Chondrocyte (in vitro differentiated cells): ENCODE measurements at regions not wholly inside any gene's neighbourhood (a gene's known extent, or its start where the extent isn't known, plus 50 kb on each side); places are given as distances from the start of the nearest gene placed in this dataset.

Experiments used
- DNase-seq: peaks from one replicate; pipeline ENCODE4 v3.0.0; 2021; ENCODE audit warnings: mixed read lengths, low spot score
- H3K27ac Mint-ChIP-seq: one replicate; pipeline ENCODE4 v1.8.0; 2021; ENCODE audit warnings: mild to moderate bottlenecking, moderate library complexity, mixed read lengths; ENCODE audit not compliant: unreplicated experiment
- H3K27me3 Mint-ChIP-seq: 2 replicates; pipeline ENCODE4 v1.8.0; 2021; ENCODE audit warnings: low read depth, mixed read lengths
- H3K36me3 Mint-ChIP-seq: 2 replicates; pipeline ENCODE4 v1.8.0; 2021; ENCODE audit warnings: low read depth, mixed read lengths
- H3K4me1 Mint-ChIP-seq: 2 replicates; pipeline ENCODE4 v1.8.0; 2021; ENCODE audit warnings: low read depth, mild to moderate bottlenecking, mixed read lengths
- H3K4me3 Mint-ChIP-seq: one replicate; pipeline ENCODE4 v1.8.0; 2021; ENCODE audit warnings: mild to moderate bottlenecking, moderate library complexity, mixed read lengths; ENCODE audit not compliant: unreplicated experiment
- H3K9me3 Mint-ChIP-seq: 2 replicates; pipeline ENCODE4 v1.8.0; 2021; ENCODE audit warnings: low read depth, mixed read lengths
- CTCF ChIP-seq: fragments of 200-600 bp; sonication (generic); IDR thresholded peaks from 2 replicates; pipeline ENCODE4 v1.5.0; 2021; ENCODE audit warnings: antibody characterized with exemption, mild to moderate bottlenecking, moderate library complexity

- DNase-seq = no peak
- peaks cover 15% of the 10 kb centered on the region for H3K9me3 Mint-ChIP-seq
- H3K36me3 Mint-ChIP-seq = peaks cover 3% of the 10 kb centered on the region
- H3K4me1 Mint-ChIP-seq = peaks cover 10% of the 10 kb centered on the region
- no peaks in the 10 kb centered on the region for H3K27me3 Mint-ChIP-seq
- TF ChIP-seq CTCF = peak; percentile 50
- no peak overlapping the region for H3K4me3 Mint-ChIP-seq
- H3K27ac Mint-ChIP-seq = no peak overlapping the region
Measured at GRCh38 chr6:166032366-166033200, 135.1 kb downstream of the TBXT start.

GRCh38 chr6:166031275-166031674, 136.4 kb downstream of the TBXT start:
- TF ChIP-seq CTCF = no peak
- H3K4me3 Mint-ChIP-seq = no peak overlapping the region
- peaks cover 4% of the 10 kb centered on the region for H3K4me1 Mint-ChIP-seq
- H3K27me3 Mint-ChIP-seq = no peaks in the 10 kb centered on the region
- DNase-seq = no peak
- no peak overlapping the region for H3K27ac Mint-ChIP-seq
- H3K9me3 Mint-ChIP-seq = peaks cover 3% of the 10 kb centered on the region
- H3K36me3 Mint-ChIP-seq = no peaks in the 10 kb centered on the region

- H3K27ac Mint-ChIP-seq = no peak overlapping the region
- no peak overlapping the region for H3K4me3 Mint-ChIP-seq
- H3K4me1 Mint-ChIP-seq = peaks cover 19% of the 10 kb centered on the region
- H3K36me3 Mint-ChIP-seq = no peaks in the 10 kb centered on the region
- H3K27me3 Mint-ChIP-seq = no peaks in the 10 kb centered on the region
- no peak for TF ChIP-seq CTCF
- H3K9me3 Mint-ChIP-seq = peaks cover 2% of the 10 kb centered on the region
- no peak for DNase-seq
Measured at GRCh38 chr6:166029506-166029905, 138.1 kb downstream of the TBXT start.

GRCh38 chr6:166027761-166028160, 139.9 kb downstream of the TBXT start:
- no peak overlapping the region for H3K27ac Mint-ChIP-seq
- H3K4me3 Mint-ChIP-seq = no peak overlapping the region
- no peaks in the 10 kb centered on the region for H3K27me3 Mint-ChIP-seq
- peaks cover 6% of the 10 kb centered on the region for H3K9me3 Mint-ChIP-seq
- peaks cover 21% of the 10 kb centered on the region for H3K4me1 Mint-ChIP-seq
- DNase-seq = no peak
- no peak for TF ChIP-seq CTCF
- H3K36me3 Mint-ChIP-seq = no peaks in the 10 kb centered on the region

- Mint-ChIP-seq H3K27me3 (no peaks in the 10 kb centered on the region), H3K36me3 (no peaks in the 10 kb centered on the region), H3K4me1 (peaks cover 21% of the 10 kb centered on the region), H3K27ac (no peak overlapping the region), H3K9me3 (peaks cover 6% of the 10 kb centered on the region), H3K4me3 (no peak overlapping the region)
- no peak for TF ChIP-seq CTCF
- DNase-seq = no peak
Measured at GRCh38 chr6:166026586-166027126, 141.0 kb downstream of the TBXT start.
